SK-MEL-5 (cell line): ENCODE measurements at regions not wholly inside any gene's neighbourhood (a gene's known extent, or its start where the extent isn't known, plus 50 kb on each side); places are given as distances from the start of the nearest gene placed in this dataset.

Experiments
- DNase-seq: peaks from one replicate; pipeline ENCODE4 v3.0.0-alpha.2; 2016; ENCODE audit warnings: low read depth, low spot score
- in situ Hi-C: cut with HindIII; loops from 2 replicates; pipeline ENCODE4 v1.10.0; 2016; ENCODE audit warnings: low sequenced_read_pairs, high pct_unique_total_duplicates, low pct_unique_long_range_greater_than_20kb

DNA sequence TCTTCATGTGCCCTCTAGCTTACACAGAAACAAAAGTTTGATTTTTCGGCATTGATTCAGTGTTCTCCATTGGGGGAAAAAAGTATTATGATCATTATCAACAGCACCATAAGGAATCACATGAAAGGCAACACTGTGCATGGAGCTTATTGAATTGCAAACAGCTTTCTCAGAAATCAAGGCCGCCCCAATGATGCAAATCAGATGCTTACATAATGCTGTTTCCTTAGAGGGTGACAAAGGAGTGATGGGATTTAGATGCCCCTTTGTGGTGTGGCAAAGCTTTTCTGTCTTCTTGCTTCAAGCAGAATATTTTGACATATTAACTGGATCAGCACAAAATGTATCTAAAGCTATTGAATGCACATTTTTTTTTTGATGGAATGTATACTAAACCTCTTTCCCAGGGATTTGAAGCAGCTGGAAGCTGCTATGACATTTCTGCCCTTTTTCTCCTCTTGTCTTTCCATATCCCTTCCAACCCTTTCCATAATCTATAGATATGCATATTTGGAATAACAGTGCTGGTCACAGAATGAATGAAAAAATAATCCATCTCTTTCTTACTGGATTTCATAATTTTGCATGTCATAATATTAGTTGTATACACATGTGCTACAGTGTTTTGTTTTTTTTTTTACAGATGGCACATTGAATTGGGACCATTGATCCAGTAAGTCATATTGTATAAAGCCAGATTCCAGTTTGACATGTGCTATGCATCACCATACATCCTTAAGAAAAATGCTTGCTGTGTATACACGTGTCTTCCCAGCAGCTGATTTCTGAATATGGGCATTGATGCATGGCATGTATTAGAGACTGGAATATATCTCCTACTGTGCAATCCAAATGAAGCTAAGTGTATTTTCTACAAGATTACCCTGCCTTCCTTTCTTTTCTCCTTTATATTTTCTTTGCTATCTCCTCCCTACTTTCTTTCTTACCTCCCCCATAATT, 259.7 kb upstream of the DCN start:
- peak; percentile 38 for DNase-seq

DNA sequence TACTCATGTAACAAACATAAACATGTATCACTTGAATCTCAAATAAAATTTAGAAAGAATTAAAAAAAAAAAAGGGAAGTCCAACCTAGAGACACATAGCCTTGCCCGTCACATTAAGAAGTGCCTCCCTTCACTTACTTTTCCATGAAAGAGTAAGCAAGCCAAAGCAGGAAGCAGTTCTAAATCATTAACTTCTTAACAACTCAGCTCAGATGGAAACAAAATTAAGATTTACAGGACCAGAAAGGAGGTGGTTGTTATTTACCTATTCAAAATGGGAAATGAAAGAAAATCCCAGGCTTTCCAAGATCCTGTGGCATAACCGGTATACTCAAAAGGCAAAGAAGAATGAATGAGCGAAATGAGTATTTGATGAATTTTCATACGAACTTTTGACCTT, 258.6 kb upstream of the DCN start:
- no peak for DNase-seq
- in situ Hi-C loops = no loop called here

More for the DNA sequence above, 259.7 kb upstream of the DCN start:
- in situ Hi-C loops = no loop called here

DNA sequence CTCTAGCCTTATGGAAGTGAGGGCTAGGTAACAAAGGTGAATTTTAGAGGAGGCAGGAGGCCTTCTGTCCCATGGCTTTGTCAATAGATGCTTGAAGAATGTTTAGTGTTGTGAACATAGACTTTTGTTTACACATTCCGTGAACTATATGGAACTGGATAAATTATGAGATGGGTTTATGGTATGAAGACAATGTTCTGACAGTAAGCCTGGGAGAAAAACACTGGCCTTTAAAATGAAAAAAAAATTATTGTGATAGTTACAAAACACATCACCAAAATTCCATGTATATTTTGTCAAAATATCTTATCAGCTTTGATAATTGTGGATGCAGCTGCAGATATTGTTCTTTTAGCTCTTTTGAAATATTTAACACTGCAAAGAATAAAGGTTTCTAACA, 251.5 kb upstream of the DCN start:
- no peak for DNase-seq
- in situ Hi-C loops = no loop called here

DNA sequence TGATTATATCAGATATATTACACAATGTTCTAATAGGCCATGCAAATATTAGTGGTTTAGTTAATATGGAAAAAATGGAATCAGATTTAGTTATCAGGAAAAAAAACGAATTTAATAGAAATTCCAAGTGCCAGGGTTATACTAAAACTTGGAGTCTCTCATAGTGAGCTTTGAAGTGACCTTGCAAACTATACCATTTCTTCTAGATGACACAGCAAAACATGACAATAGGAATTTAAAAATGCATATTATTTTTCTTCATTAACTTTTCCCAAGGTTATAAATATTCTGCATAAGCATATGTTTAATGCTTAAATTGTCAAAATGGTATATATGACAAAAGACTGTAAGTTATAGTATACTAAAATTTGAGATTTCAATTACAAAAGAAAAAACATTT, 250.1 kb upstream of the DCN start:
- in situ Hi-C loops = no loop called here
- no peak for DNase-seq

- in situ Hi-C loops = no loop called here
- DNase-seq = no peak
Observed at GRCh38 chr12:91432089-91432488, 249.5 kb upstream of the DCN start.

GRCh38 chr12:91424506-91424905, 241.9 kb upstream of the DCN start:
- DNase-seq = no peak
- in situ Hi-C loops = no loop called here

GRCh38 chr12:91423693-91424050, 241.1 kb upstream of the DCN start:
- in situ Hi-C loops = no loop called here
- no peak for DNase-seq

- in situ Hi-C loops = no loop called here
Observed at GRCh38 chr12:91422811-91423692, 240.4 kb upstream of the DCN start.

DNA sequence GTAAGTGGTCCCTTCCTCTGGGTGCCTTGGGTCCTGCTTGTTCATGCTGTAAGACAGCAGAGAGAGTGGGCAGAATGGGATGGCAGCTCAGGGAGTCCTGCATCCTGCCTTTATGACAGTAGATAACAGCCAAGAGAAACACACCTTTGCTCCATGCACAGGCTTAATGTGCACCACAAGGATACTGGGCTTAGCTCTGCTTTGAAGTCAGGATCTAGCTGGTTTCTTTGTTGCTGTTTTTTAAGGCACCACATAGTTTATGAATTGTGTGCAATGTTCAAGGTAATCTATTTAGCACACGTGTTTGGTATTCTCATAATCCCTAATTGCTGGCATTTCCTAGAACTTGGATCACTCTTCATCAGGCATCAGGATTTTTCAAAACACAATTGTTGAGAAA, 239.5 kb upstream of the DCN start:
- in situ Hi-C loops = no loop called here
- peak; percentile 29 for DNase-seq

More at GRCh38 chr12:91422811-91423692, 240.4 kb upstream of the DCN start:
- DNase-seq = no peak

- no peak for DNase-seq
- in situ Hi-C loops = no loop called here
Observed at GRCh38 chr12:91419809-91420208, 237.2 kb upstream of the DCN start.

- DNase-seq = no peak
- in situ Hi-C loops = no loop called here
Observed at GRCh38 chr12:91418221-91419090, 235.8 kb upstream of the DCN start.

DNA sequence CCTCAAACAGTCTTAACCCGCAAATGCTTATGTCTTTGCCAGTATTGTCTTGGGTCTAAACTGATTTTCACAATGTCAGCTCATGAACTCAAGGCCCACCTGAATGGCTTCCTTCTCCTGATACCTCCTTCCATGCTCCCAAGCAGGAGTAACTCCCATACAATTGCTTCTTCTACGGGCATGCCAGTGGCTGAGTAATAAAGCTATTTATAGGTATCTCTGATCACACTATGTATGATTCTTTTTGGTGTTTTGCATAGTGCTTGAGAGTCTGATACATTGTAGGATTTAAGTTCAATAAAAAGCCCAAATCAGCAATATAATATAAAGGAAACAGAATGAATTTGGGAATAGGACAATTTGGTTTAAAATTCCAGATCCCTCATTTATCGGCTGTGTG, 235.0 kb upstream of the DCN start:
- in situ Hi-C loops = no loop called here
- no peak for DNase-seq

- in situ Hi-C loops = no loop called here
- no peak for DNase-seq
Observed at GRCh38 chr12:91414636-91415035, 232.0 kb upstream of the DCN start.

DNA sequence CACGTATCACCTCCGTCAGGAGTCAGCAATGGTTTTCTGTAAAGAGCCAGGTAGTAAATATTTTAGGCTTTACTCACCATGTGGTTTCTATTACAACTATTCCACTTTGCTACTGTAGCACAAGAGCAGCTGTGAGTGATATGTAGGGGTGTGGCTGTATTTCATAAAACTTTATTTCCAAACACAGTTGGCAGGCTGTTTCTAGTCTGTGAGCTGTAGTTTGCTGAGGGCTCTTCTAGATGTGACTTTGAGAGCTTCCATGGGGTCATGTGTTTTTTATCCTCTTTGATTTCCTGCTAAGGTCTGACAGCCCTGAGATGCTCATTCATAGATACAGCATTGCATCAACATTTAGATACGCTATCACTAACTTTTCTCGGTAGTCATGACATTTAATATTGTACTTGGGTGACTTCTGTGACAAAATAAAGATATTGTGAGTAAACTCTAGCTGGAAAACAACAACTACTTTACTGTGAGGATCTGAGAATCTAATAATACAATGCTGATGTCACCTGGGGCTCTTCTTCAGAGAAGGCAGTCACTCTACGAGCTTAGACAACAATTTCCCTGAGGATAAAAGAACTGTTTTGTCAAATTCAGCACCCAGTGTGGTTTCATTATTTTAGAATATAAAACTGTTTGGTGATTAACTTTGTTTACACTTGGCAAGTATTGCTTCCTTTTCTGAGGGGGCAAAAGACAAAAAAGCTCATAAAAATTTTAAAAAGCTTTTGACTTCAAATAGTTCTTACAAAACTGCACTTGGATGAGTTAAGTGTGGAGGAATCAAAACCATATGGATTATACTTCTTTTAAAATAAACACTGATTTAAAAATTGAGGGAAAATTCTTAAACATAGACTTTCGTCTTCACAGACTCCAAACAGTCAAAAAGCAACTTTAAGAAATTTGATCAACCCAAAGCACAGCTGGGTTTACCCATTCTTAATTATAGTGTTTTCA, 231.2 kb upstream of the DCN start:
- in situ Hi-C loops = no loop called here
- no peak for DNase-seq

- peak; percentile 64 for DNase-seq
- in situ Hi-C loops = no loop called here
Observed at GRCh38 chr12:91406920-91407341, 224.3 kb upstream of the DCN start.

DNA sequence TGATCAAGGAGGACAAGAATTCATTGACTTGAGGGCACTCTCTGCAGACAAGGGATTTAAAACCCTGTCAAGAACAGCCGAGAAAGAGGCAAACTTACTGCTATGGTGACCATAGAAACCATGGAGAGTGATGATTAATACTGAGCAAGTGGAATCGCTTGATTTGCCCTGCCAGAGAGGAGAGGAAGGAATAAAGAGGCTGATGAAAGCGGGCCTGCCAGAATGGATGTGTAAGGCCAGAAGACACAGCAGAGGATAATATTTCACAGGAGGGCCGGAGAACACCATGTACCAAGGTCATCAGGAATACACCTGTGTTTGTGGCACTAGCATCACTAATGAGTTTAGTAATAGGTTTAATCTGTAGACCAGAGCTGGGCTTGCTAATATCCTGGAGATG, 221.8 kb upstream of the DCN start:
- no peak for DNase-seq
- in situ Hi-C loops = no loop called here

DNA sequence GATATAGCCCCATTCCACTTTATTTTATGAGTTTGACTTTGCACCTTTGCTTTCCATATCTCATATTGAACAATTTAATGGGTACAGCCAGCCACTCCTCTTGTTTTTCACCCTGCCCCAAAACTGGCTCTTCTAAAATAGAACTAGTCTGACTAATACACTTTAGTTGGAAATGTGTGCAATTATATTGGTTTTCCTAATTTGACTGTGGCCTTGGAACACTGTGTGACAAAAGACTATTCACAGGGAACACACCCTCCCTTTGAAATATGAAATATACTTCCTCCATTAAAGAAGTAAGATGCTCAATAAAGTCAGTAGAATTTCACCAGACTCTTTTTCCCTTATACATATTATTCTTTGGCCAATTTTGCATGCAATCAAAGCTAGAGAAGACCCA, 218.6 kb upstream of the DCN start:
- in situ Hi-C loops = no loop called here
- DNase-seq = no peak
